Panc1 (cell line): ENCODE measurements at regions not wholly inside any gene's neighbourhood (a gene's known extent, or its start where the extent isn't known, plus 50 kb on each side); places are given as distances from the start of the nearest gene placed in this dataset.

ENCODE experiments used
- CTCF ChIP-seq: fragments of 450-650 bp; IDR thresholded peaks from 2 replicates; pipeline ENCODE4 v1.5.1; 2017; ENCODE audit warnings: mild to moderate bottlenecking
- POLR2AphosphoS5 ChIP-seq: IDR thresholded peaks from 2 replicates; pipeline ENCODE4 v1.6.1; 2012; ENCODE audit warnings: mild to moderate bottlenecking, low read depth, low read length, moderate library complexity

GRCh38 chr2:195493416-195493815 is 163.6 kb upstream of the SLC39A10 start:
- TF ChIP-seq CTCF (no peak), POLR2AphosphoS5 (no peak)
